ENCODE measurements at regions not wholly inside any gene's neighbourhood (a gene's known extent, or its start where the extent isn't known, plus 50 kb on each side); places are given as distances from the start of the nearest gene placed in this dataset.

GRCh38 chrX:93319609-93320008 lies 353.8 kb downstream of the NAP1L3 start:
- Histone ChIP-seq H3K36me3 (ENCODE audit: insufficient read depth, insufficient read length, low read length) (no peaks in the 10 kb centered on the region), H3K4me1 (ENCODE audit: insufficient read depth, insufficient read length) (no peaks in the 10 kb centered on the region), H3K27me3 (ENCODE audit: insufficient read depth, insufficient read length) (no peaks in the 10 kb centered on the region), H3K9ac (ENCODE audit: insufficient read length, low read depth) (no peak overlapping the region), H3K4me3 (ENCODE audit: insufficient read length, low read depth) (no peak overlapping the region), H3K9me3 (ENCODE audit: insufficient read depth, low read length) (no peaks in the 10 kb centered on the region)
- TF ChIP-seq ZNF274 (IDR thresholded peaks at IDR 0.05; ENCODE audit: low read depth, low read length): no peak
- TF ChIP-seq SUZ12 (IDR thresholded peaks at IDR 0.05; ENCODE audit: extremely low read depth, insufficient read depth, insufficient read length): no peak
- no peak for TF ChIP-seq YY1 (IDR thresholded peaks at IDR 0.05; ENCODE audit: insufficient read depth, insufficient read length)
- DNase-seq (ENCODE audit: low read depth, low spot score): no peak
